Vagina (tissue), 2 donors: ENCODE measurements at regions not wholly inside any gene's neighbourhood (a gene's known extent, or its start where the extent isn't known, plus 50 kb on each side); places are given as distances from the start of the nearest gene placed in this dataset.

Experiments
- POLR2A ChIP-seq, 2 donors: fragments of 450-650 bp; IDR thresholded peaks; one replicate each; pipeline ENCODE4 v1.6.1; 2017; ENCODE audit warnings: antibody characterized with exemption in 2 of 2, mild to moderate bottlenecking in 2 of 2, moderate library complexity in 2 of 2
- POLR2AphosphoS5 ChIP-seq, 2 donors: sonication (generic); formaldehyde crosslinking; IDR thresholded peaks; one replicate each; pipeline ENCODE4 v1.9.0; 2017; ENCODE audit warnings: antibody characterized with exemption in 2 of 2, mild to moderate bottlenecking in 2 of 2, low read depth in 1 of 2; ENCODE audit not compliant: insufficient read depth in 1 of 2
- TF ChIP-seq, protein P1 (sequence below), 3 experiments: fragments of 450-650 bp in 2 of 3; fragments of 200-600 bp in 1 of 3; sonication (generic) in 1 of 3; IDR thresholded peaks; one replicate each; pipeline ENCODE4 v1.5.1; 2017 to 2019; ENCODE audit warnings: antibody characterized with exemption in 3 of 3, mild to moderate bottlenecking in 2 of 3, moderate library complexity in 2 of 3

DNA sequence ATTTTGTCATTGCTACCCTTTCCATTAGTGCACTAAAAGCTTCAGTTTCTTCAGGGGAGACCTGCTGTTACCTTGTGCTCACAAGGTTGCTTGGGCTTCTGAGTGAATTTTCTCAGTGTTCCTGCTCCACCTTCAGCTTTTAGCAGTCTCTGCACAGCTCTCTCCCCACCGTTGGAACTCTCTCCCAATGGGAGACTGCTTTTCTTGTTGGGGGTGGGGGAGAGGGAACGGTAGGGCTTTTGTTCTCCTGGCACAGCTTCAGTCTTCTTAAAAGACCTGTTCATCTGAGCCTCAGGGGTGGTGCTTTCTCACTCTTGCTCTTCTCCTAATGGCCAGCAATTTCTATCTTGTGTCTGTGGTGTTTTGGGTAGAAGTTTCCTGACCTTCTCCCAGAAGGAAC lies 915.7 kb downstream of the EFNA5 start:
- TF ChIP-seq POLR2A (IDR thresholded peaks at IDR 0.05) (no peak), POLR2AphosphoS5 (IDR thresholded peaks at IDR 0.05; ENCODE audit: insufficient read depth in 1 of 2, low read depth in 1 of 2) (no peak)
- TF ChIP-seq, protein P1, sequence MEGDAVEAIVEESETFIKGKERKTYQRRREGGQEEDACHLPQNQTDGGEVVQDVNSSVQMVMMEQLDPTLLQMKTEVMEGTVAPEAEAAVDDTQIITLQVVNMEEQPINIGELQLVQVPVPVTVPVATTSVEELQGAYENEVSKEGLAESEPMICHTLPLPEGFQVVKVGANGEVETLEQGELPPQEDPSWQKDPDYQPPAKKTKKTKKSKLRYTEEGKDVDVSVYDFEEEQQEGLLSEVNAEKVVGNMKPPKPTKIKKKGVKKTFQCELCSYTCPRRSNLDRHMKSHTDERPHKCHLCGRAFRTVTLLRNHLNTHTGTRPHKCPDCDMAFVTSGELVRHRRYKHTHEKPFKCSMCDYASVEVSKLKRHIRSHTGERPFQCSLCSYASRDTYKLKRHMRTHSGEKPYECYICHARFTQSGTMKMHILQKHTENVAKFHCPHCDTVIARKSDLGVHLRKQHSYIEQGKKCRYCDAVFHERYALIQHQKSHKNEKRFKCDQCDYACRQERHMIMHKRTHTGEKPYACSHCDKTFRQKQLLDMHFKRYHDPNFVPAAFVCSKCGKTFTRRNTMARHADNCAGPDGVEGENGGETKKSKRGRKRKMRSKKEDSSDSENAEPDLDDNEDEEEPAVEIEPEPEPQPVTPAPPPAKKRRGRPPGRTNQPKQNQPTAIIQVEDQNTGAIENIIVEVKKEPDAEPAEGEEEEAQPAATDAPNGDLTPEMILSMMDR (IDR thresholded peaks at IDR 0.05), result no peak
